Kasumi-1 (cell line): ENCODE measurements at regions not wholly inside any gene's neighbourhood (a gene's known extent, or its start where the extent isn't known, plus 50 kb on each side); places are given as distances from the start of the nearest gene placed in this dataset.
"Not testable (repeated sequence)": the region's sequence is repeated elsewhere in the genome, so short reads cannot be mapped to it uniquely, and the experiment has no call there.

Source experiments
- DNase-seq, 2 experiments: peaks; one replicate each; lab custom pipeline; 2025; lab: John Stamatoyannopoulos, UW

- DNase-seq, result no peak
Observed at GRCh38 chr17:45649796-45650195, 134.3 kb upstream of the CRHR1 start.

- DNase-seq, result no peak
Observed at GRCh38 chr17:45650561-45650960, 133.6 kb upstream of the CRHR1 start.

- DNase-seq, result no peak
Observed at GRCh38 chr17:45651145-45651709, 132.9 kb upstream of the CRHR1 start.

GRCh38 chr17:45653616-45654015, 130.5 kb upstream of the CRHR1 start:
- no peak for DNase-seq

GRCh38 chr17:45656527-45657181, 127.5 kb upstream of the CRHR1 start:
- DNase-seq, result no peak

GRCh38 chr17:45660474-45660873, 123.6 kb upstream of the CRHR1 start:
- DNase-seq, result no peak

- no peak for DNase-seq
Observed at GRCh38 chr17:45662432-45662831, 121.7 kb upstream of the CRHR1 start.

- DNase-seq, result no peak
Observed at GRCh38 chr17:45663772-45664171, 120.3 kb upstream of the CRHR1 start.

- DNase-seq, result no peak
Observed at GRCh38 chr17:45664921-45665320, 119.2 kb upstream of the CRHR1 start.

GRCh38 chr17:45666046-45666600, 118.0 kb upstream of the CRHR1 start:
- no peak for DNase-seq

GRCh38 chr17:45666641-45667040, 117.5 kb upstream of the CRHR1 start:
- no peak for DNase-seq

GRCh38 chr17:45667591-45668171, 116.4 kb upstream of the CRHR1 start:
- no peak for DNase-seq

- DNase-seq, result no peak
Observed at GRCh38 chr17:45668316-45668715, 115.8 kb upstream of the CRHR1 start.

- no peak for DNase-seq
Observed at GRCh38 chr17:45672301-45672700, 111.8 kb upstream of the CRHR1 start.

- no peak for DNase-seq
Observed at GRCh38 chr17:45672792-45673191, 111.3 kb upstream of the CRHR1 start.

GRCh38 chr17:45673759-45674158, 110.4 kb upstream of the CRHR1 start:
- not testable (repeated sequence) for DNase-seq

- DNase-seq, result no peak
Observed at GRCh38 chr17:45675012-45675411, 109.1 kb upstream of the CRHR1 start.

- DNase-seq, result no peak
Observed at GRCh38 chr17:45675892-45676291, 108.2 kb upstream of the CRHR1 start.

GRCh38 chr17:45676695-45677094, 107.4 kb upstream of the CRHR1 start:
- DNase-seq, result no peak

GRCh38 chr17:45677770-45678169, 106.3 kb upstream of the CRHR1 start:
- no peak for DNase-seq

- DNase-seq, result no peak
Observed at GRCh38 chr17:45679426-45679825, 104.7 kb upstream of the CRHR1 start.

GRCh38 chr17:45680360-45680759, 103.8 kb upstream of the CRHR1 start:
- DNase-seq, result no peak

- no peak for DNase-seq
Observed at GRCh38 chr17:45681706-45682105, 102.4 kb upstream of the CRHR1 start.
